OCI-LY3 (cell line): ENCODE measurements at regions not wholly inside any gene's neighbourhood (a gene's known extent, or its start where the extent isn't known, plus 50 kb on each side); places are given as distances from the start of the nearest gene placed in this dataset.

Experiments
- EZH2phosphoT487 ChIP-seq: fragments of 200-600 bp; shearing (Covaris generic); IDR thresholded peaks from 2 replicates; pipeline ENCODE4 v1.6.1; 2018; ENCODE audit warnings: antibody characterized with exemption, mixed run types, low read depth
- TF ChIP-seq, protein P1 (sequence below): fragments of 200-600, 300-600 bp; sonication (generic); IDR thresholded peaks from 2 replicates; pipeline ENCODE4 v1.5.1; 2014; ENCODE audit warnings: antibody characterized with exemption, low read length, low read depth

DNA sequence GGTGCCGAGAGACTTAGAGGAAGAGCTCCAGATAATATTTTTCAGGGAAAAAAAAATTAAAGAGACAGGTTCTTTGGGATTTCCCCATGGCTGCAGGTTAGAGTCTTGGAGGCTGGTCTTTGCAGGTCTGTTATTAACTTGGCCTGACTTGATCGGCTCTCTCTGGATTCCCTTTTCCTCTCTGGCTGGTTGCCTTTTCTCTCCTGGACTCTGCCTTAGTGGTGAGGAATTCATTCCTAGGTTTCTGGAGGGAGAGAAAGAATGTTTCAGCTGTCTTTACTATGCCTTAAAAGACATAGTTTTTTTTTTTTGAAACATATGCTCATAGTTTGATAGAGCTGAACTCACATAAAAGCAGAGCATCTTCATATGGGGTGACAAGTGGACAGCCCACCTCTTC is 336.3 kb downstream of the BMP4 start:
- TF ChIP-seq, protein P1, sequence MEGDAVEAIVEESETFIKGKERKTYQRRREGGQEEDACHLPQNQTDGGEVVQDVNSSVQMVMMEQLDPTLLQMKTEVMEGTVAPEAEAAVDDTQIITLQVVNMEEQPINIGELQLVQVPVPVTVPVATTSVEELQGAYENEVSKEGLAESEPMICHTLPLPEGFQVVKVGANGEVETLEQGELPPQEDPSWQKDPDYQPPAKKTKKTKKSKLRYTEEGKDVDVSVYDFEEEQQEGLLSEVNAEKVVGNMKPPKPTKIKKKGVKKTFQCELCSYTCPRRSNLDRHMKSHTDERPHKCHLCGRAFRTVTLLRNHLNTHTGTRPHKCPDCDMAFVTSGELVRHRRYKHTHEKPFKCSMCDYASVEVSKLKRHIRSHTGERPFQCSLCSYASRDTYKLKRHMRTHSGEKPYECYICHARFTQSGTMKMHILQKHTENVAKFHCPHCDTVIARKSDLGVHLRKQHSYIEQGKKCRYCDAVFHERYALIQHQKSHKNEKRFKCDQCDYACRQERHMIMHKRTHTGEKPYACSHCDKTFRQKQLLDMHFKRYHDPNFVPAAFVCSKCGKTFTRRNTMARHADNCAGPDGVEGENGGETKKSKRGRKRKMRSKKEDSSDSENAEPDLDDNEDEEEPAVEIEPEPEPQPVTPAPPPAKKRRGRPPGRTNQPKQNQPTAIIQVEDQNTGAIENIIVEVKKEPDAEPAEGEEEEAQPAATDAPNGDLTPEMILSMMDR, result no peak
- TF ChIP-seq EZH2phosphoT487, result no peak
